ENCODE measurements at regions not wholly inside any gene's neighbourhood (a gene's known extent, or its start where the extent isn't known, plus 50 kb on each side); places are given as distances from the start of the nearest gene placed in this dataset.
"Not testable (repeated sequence)": the region's sequence is repeated elsewhere in the genome, so short reads cannot be mapped to it uniquely, and the experiment has no call there.

GRCh38 chr14:45634651-45635441 lies 381.8 kb upstream of the MIS18BP1 start:
- not testable (repeated sequence) for TF ChIP-seq POLR2A (IDR thresholded peaks at IDR 0.05; ENCODE audit: low read length); GATA1 (IDR thresholded peaks at IDR 0.05; ENCODE audit: low read depth, low read length)

Data from erythroblast (primary cell).